Neural crest cell (in vitro differentiated cells): ENCODE measurements at regions not wholly inside any gene's neighbourhood (a gene's known extent, or its start where the extent isn't known, plus 50 kb on each side); places are given as distances from the start of the nearest gene placed in this dataset.

ENCODE experiments used
- DNase-seq: peaks from one replicate; pipeline ENCODE4 v3.0.0; 2021; ENCODE audit warnings: low read depth, mixed read lengths, low spot score
- H3K27ac Mint-ChIP-seq: one replicate; pipeline ENCODE4 v1.8.0; 2021; ENCODE audit warnings: mild to moderate bottlenecking, mixed read lengths; ENCODE audit not compliant: unreplicated experiment
- H3K27me3 Mint-ChIP-seq: 2 replicates; pipeline ENCODE4 v1.8.0; 2021; ENCODE audit warnings: low read depth, mild to moderate bottlenecking, mixed read lengths
- H3K36me3 Mint-ChIP-seq: 2 replicates; pipeline ENCODE4 v1.8.0; 2021; ENCODE audit warnings: low read depth, mild to moderate bottlenecking, mixed read lengths
- H3K4me1 Mint-ChIP-seq: 2 replicates; pipeline ENCODE4 v1.8.0; 2021; ENCODE audit warnings: mixed read lengths
- H3K4me3 Mint-ChIP-seq: one replicate; pipeline ENCODE4 v1.8.0; 2021; ENCODE audit warnings: mild to moderate bottlenecking, mixed read lengths
- H3K9me3 Mint-ChIP-seq: 2 replicates; pipeline ENCODE4 v1.8.0; 2021; ENCODE audit warnings: mixed read lengths
- TF ChIP-seq, protein P1 (sequence below): fragments of 200-600 bp; sonication (generic); conservative IDR thresholded peaks from 2 replicates; pipeline ENCODE4 v1.5.0; 2021; ENCODE audit warnings: antibody characterized with exemption, mild to moderate bottlenecking

DNA sequence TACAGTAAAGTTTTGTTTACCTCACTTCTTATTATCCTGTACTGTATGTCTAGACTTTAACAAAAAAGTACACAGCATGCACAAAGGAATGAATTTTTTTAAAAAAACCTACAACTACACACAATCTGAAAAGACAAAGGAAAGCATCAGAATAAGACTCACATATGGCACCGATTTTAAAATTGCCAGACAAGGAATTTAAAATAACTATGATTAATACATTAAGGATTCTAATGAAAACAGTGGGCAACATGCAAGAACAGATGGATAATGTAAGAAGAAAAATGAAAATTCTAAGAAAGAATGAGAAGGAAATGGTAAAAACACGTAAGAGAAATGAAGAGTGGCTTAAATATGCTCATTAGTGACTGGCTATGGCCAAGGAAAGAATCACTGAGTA lies 638.2 kb downstream of the FBXO15 start:
- Mint-ChIP-seq H3K27me3 (no peaks in the 10 kb centered on the region), H3K9me3 (no peaks in the 10 kb centered on the region), H3K4me1 (no peaks in the 10 kb centered on the region), H3K27ac (no peak overlapping the region), H3K36me3 (no peaks in the 10 kb centered on the region), H3K4me3 (no peak overlapping the region)
- no peak for DNase-seq
- TF ChIP-seq, protein P1, sequence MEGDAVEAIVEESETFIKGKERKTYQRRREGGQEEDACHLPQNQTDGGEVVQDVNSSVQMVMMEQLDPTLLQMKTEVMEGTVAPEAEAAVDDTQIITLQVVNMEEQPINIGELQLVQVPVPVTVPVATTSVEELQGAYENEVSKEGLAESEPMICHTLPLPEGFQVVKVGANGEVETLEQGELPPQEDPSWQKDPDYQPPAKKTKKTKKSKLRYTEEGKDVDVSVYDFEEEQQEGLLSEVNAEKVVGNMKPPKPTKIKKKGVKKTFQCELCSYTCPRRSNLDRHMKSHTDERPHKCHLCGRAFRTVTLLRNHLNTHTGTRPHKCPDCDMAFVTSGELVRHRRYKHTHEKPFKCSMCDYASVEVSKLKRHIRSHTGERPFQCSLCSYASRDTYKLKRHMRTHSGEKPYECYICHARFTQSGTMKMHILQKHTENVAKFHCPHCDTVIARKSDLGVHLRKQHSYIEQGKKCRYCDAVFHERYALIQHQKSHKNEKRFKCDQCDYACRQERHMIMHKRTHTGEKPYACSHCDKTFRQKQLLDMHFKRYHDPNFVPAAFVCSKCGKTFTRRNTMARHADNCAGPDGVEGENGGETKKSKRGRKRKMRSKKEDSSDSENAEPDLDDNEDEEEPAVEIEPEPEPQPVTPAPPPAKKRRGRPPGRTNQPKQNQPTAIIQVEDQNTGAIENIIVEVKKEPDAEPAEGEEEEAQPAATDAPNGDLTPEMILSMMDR = no peak

DNA sequence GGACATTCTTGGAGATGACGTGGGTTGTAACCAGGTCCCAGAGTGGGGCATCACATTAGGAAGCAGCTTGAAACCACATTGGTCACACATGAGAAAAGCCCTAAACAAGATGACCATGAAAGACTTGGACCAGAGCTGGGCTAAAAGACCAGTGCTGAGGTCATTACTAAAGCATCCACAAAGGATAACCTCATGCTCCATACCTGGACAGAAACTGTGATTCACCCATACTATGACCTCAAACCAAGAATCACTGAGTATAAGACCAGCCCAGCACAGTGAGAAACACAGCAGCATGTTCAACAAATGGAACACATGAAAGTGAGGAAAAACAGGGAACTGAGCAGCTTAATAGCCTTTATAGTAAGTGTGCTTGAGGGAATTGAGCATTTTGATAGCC lies 635.5 kb upstream of the NETO1 start:
- Mint-ChIP-seq H3K9me3 (peaks cover 3% of the 10 kb centered on the region), H3K36me3 (no peaks in the 10 kb centered on the region), H3K4me1 (no peaks in the 10 kb centered on the region), H3K4me3 (no peak overlapping the region), H3K27ac (no peak overlapping the region), H3K27me3 (no peaks in the 10 kb centered on the region)
- no peak for DNase-seq
- TF ChIP-seq, protein P1 = no peak

DNA sequence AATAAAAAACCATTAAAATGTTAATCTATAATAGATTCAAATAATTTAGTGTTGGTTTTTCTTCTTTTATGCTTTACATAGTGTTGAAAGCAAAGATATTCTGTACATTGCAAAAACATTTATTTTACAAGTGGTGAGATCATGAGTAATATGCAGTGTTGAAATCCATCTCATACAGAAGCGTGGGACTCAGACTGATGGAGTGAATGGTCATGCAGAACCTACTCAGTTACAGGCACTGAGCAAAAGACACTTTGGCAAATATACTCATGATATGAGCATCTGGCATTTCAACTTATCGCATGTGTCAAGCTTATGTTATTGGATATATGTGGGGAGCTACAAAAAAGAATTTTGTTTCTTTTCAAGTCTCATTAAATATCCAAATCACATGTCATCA lies 620.2 kb upstream of the NETO1 start:
- no peaks in the 10 kb centered on the region for H3K36me3 Mint-ChIP-seq
- H3K4me3 Mint-ChIP-seq = no peak overlapping the region
- no peaks in the 10 kb centered on the region for H3K4me1 Mint-ChIP-seq
- no peaks in the 10 kb centered on the region for H3K27me3 Mint-ChIP-seq
- no peak overlapping the region for H3K27ac Mint-ChIP-seq
- no peaks in the 10 kb centered on the region for H3K9me3 Mint-ChIP-seq
- DNase-seq = no peak
- TF ChIP-seq, protein P1 = no peak

DNA sequence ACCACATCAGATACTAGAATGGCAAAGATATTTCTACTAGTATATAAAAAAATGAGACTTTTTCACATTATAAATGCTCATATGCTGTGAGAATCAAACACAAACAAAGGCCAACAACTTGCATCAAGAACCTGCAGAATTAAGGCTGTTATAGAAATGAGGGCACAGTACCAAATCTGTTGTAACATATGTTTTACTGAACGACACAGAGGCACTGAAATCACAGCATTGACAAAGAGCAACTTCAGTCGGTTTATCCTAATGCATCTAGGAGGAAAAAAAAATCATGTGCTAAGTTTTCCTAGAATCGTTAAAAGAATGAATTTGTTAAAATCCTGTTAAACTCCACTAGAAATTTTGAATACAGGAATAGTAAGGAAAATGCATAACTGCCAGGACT lies 617.4 kb upstream of the NETO1 start:
- Mint-ChIP-seq H3K27me3 (no peaks in the 10 kb centered on the region), H3K4me3 (no peak overlapping the region), H3K9me3 (no peaks in the 10 kb centered on the region), H3K4me1 (no peaks in the 10 kb centered on the region), H3K36me3 (no peaks in the 10 kb centered on the region), H3K27ac (no peak overlapping the region)
- no peak for DNase-seq
- TF ChIP-seq, protein P1 = no peak

DNA sequence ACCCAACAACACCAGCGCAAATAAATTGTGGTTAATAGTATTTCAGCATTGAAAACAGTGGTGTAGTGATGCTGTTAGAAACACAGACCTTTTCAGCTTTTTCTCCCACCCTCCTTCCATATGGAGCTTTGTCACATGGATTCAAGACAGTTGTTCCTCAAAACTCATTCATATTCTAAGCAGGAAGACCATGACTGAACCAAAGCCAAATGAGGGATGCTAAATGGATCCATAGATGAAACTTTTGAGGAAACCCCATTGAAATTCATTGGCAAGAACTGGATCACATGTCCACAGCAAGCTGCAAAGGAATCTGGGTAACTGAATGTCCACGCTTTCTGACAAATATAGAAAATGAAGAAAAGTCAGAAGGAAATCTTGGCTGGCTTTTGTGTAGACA lies 615.1 kb upstream of the NETO1 start:
- Mint-ChIP-seq H3K4me3 (no peak overlapping the region), H3K27me3 (peaks cover 3% of the 10 kb centered on the region), H3K9me3 (no peaks in the 10 kb centered on the region), H3K4me1 (no peaks in the 10 kb centered on the region), H3K36me3 (no peaks in the 10 kb centered on the region), H3K27ac (no peak overlapping the region)
- TF ChIP-seq, protein P1 = no peak
- DNase-seq = no peak

DNA sequence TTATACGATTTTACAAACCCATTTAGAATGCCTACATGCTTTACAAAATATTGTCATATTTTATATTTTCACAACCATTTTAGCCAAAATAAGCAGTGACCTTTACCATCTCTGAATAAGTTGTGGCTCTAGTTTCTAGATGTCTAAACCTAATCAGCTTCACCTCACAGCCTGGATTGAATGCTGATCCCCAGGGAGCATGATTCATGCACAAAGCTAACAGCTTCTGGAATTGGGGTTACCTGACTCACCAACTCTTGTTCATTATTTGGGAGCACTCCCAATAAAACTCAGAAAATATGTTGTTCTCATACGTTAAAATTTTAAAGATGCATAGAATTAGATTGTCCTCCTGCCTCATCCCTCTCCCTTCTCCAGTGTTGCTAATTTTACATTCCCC lies 611.7 kb upstream of the NETO1 start:
- no peak overlapping the region for H3K27ac Mint-ChIP-seq
- TF ChIP-seq, protein P1 = no peak

More for the DNA sequence above, 611.7 kb upstream of the NETO1 start:
- Mint-ChIP-seq H3K27me3 (peaks cover 3% of the 10 kb centered on the region), H3K9me3 (no peaks in the 10 kb centered on the region), H3K36me3 (no peaks in the 10 kb centered on the region), H3K4me3 (no peak overlapping the region), H3K4me1 (no peaks in the 10 kb centered on the region)
- DNase-seq = no peak
